ENCODE measurements at regions not wholly inside any gene's neighbourhood (a gene's known extent, or its start where the extent isn't known, plus 50 kb on each side); places are given as distances from the start of the nearest gene placed in this dataset.

GRCh38 chr4:188975271-188975670 lies 836.0 kb downstream of the TRIML1 start:
- TF ChIP-seq BHLHE40 (IDR thresholded peaks at IDR 0.05; ENCODE audit: low read depth, low read length): no peak
- TF ChIP-seq MXI1 (IDR thresholded peaks at IDR 0.05; ENCODE audit: borderline replicate concordance, low read depth, low read length): no peak
- TF ChIP-seq RCOR1 (IDR thresholded peaks at IDR 0.05; ENCODE audit: insufficient replicate concordance, low read length): no peak
- TF ChIP-seq POLR2A (IDR thresholded peaks at IDR 0.05; ENCODE audit: low read depth, low read length): no peak
- no peak for TF ChIP-seq USF2 (IDR thresholded peaks at IDR 0.05; ENCODE audit: low read depth, low read length)
- no peak for TF ChIP-seq MAZ (IDR thresholded peaks at IDR 0.05; ENCODE audit: borderline replicate concordance, low read depth, low read length)
- no peak for TF ChIP-seq MAFK (IDR thresholded peaks at IDR 0.05; ENCODE audit: low read depth, low read length)
- TF ChIP-seq CTCF (conservative IDR thresholded peaks at IDR 0.05; ENCODE audit: low read depth, low read length): no peak
- no peak for TF ChIP-seq RAD21 (IDR thresholded peaks at IDR 0.05; ENCODE audit: low read length)
- no peak for TF ChIP-seq NFE2L2 (IDR thresholded peaks at IDR 0.05; ENCODE audit: low read depth, low read length)
- TF ChIP-seq CEBPB (IDR thresholded peaks at IDR 0.05; ENCODE audit: low read depth, low read length): no peak
- no peak for TF ChIP-seq ELK1 (IDR thresholded peaks at IDR 0.05; ENCODE audit: borderline replicate concordance, low read depth, low read length)
- TF ChIP-seq CHD1 (IDR thresholded peaks at IDR 0.05; ENCODE audit: low read depth, low read length): no peak
- TF ChIP-seq SMC3 (IDR thresholded peaks at IDR 0.05; ENCODE audit: low read depth, low read length): no peak
- TF ChIP-seq RFX5 (IDR thresholded peaks at IDR 0.05; ENCODE audit: low read depth, low read length): no peak
- no TSS peak for BruUV-seq (replicated peaks)

More at GRCh38 chr4:188975271-188975670, 836.0 kb downstream of the TRIML1 start:
- ATAC-seq (ENCODE audit: low read depth): no peak
- POLR2A ChIA-PET (ENCODE audit: unreplicated experiment): no interaction called here
- H2BK5ac ChIP-seq (ENCODE audit: low read depth, low read length, poor library complexity, severe bottlenecking): peak overlapping the region; percentile 18
- H2BK120ac ChIP-seq (ENCODE audit: low read depth, low read length): peak overlapping the region; percentile 59
- H3K4me1 ChIP-seq (ENCODE audit: control insufficient read depth, insufficient read depth, low read length): peaks cover 8% of the 10 kb centered on the region
- no peak for DNase-seq
- H3K27ac ChIP-seq (ENCODE audit: insufficient read depth, low read length): peak overlapping the region; percentile 59; the same call in 1 of the 2 replicates
- H4K8ac ChIP-seq (ENCODE audit: low read depth in 2 of 2, low read length in 2 of 2): peak overlapping the region in 1 of 2 experiments; percentile 63; a peak in 2 of 4 replicates
- H3K18ac ChIP-seq (ENCODE audit: low read depth, low read length): no peak overlapping the region; the same call in 1 of the 2 replicates
- H3K9me1 ChIP-seq (ENCODE audit: insufficient read depth, low read length): no peaks in the 10 kb centered on the region
- peak overlapping the region; percentile 73; the same call in 1 of the 2 replicates for H4K91ac ChIP-seq (ENCODE audit: insufficient read depth, low read depth, low read length)
- H3K9ac ChIP-seq (ENCODE audit: low read depth, low read length): no peak overlapping the region
- 100% methylated on average over 3 of the region's 10 CpGs; no CpG with 5 or more reads in 1 of the 2 experiments for WGBS, 2 experiments (ENCODE audit: extremely low coverage in 2 of 2, insufficient read length in 1 of 2)
- H3K4ac ChIP-seq (ENCODE audit: low read depth, low read length): peak overlapping the region; percentile 46
- H3K4me2 ChIP-seq (ENCODE audit: low read depth, low read length): no peak overlapping the region
- H3K14ac ChIP-seq (replicated peaks; ENCODE audit: low read depth, low read length): peak overlapping the region; percentile 63; the same call in 1 of the 2 replicates
- peak overlapping the region; percentile 6; the same call in 1 of the 2 replicates for H4K5ac ChIP-seq (ENCODE audit: low read depth, low read length)
- peak overlapping the region; percentile 33 for H2AK9ac ChIP-seq (replicated peaks; ENCODE audit: low read depth, low read length, poor library complexity)
- H3K79me1 ChIP-seq (ENCODE audit: low read depth in 1 of 2, low read length in 2 of 2): no peaks in the 10 kb centered on the region
- in situ Hi-C loops (cut with MboI; ENCODE audit: low sequenced_read_pairs): no loop called here
- peak overlapping the region; percentile 87; the same call in 1 of the 3 replicates for H2BK15ac ChIP-seq (ENCODE audit: low read depth, low read length)
- H2BK20ac ChIP-seq (ENCODE audit: low read depth, low read length): peak overlapping the region; percentile 91
- CTCF ChIA-PET: interaction anchor here (0.9 kb wide), 1 partner anchor 139 kb away, joined by 3 read pairs; no protein-coding TSS in a partner anchor
- no peak overlapping the region for H2AFZ ChIP-seq (replicated peaks; ENCODE audit: low read length, poor library complexity)
- no peak overlapping the region for H3K4me3 ChIP-seq (ENCODE audit: insufficient read depth, low read depth, low read length)
- peak overlapping the region; percentile 50; the same call in 1 of the 2 replicates for H3K56ac ChIP-seq (ENCODE audit: extremely low read depth, insufficient read depth, low read length)
- H3K27me3 ChIP-seq (ENCODE audit: control insufficient read depth, insufficient read depth, low read length): no peaks in the 10 kb centered on the region
- no peaks in the 10 kb centered on the region for H3K36me3 ChIP-seq (ENCODE audit: control insufficient read depth, insufficient read depth, low read length)
- no peaks in the 10 kb centered on the region for H3K9me3 ChIP-seq (ENCODE audit: control insufficient read depth, insufficient read depth, low read length)
- H3K23ac ChIP-seq (ENCODE audit: low read depth, low read length): no peak overlapping the region
- H2AK5ac ChIP-seq (ENCODE audit: low read depth, low read length): peak overlapping the region; percentile 84
- intact Hi-C loops (cut with micrococcal nuclease): loop anchor here (5.0 kb wide), 1 partner anchor 227 kb away; no protein-coding TSS in a partner anchor
- no peaks in the 10 kb centered on the region for H4K20me1 ChIP-seq (ENCODE audit: insufficient read depth, low read length)
- dilution Hi-C loops (cut with HindIII; ENCODE audit: low sequenced_read_pairs, unreplicated experiment): no loop called here

Measured in IMR-90 (cell line).